ENCODE measurements at regions not wholly inside any gene's neighbourhood (a gene's known extent, or its start where the extent isn't known, plus 50 kb on each side); places are given as distances from the start of the nearest gene placed in this dataset.
"Not testable (repeated sequence)": the region's sequence is repeated elsewhere in the genome, so short reads cannot be mapped to it uniquely, and the experiment has no call there.

DNA sequence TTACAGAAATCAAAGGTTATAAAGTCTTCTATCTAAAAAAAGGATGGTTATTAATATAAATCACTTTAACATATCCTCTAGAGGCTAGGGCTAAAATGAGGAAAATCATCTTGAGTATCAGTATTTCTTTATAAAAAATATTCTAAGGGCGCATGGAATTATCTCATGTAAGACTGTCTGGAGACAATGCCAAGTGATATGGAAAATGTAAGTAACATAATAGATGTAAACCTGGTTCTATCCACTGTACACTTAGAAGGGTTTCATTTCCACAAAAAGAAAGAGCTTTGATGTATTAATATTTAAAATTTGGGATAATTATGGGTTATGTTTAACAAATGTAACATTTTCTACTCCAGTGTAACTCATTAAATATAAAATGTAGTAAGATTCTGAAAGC lies 95.9 kb upstream of the DPH5 start:
- in situ Hi-C loops (cut with MboI; ENCODE audit: low sequenced_read_pairs in 4 of 4), result no loop called here
- H3K4me3 ChIP-seq, result no peak overlapping the region

DNA sequence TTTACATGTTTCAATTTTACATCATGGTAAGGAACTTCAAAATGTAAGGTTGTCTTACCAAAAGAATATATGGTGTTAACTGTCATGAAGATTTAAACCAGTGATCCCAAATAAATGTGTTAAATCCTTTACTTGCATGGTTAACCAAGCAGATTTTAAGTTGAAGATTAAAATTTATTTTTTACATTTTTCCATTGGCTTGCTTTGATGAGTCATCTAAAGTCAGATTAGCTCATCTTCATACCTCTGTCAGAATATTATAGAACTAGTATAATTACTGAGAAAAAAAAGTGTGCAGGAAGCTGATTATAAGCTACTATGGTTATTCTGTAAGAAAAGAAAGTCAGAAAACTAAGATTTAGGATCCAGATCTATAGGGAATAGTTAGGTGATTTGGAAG lies 95.3 kb upstream of the DPH5 start:
- TF ChIP-seq POLR2A (IDR thresholded peaks at IDR 0.05) (no peak), CTCF (IDR thresholded peaks at IDR 0.05 in 4 of 5, conservative IDR thresholded peaks at IDR 0.05 in 1 of 5) (no peak)
- no peak overlapping the region for H3K27ac ChIP-seq
- no peaks in the 10 kb centered on the region for H3K36me3 ChIP-seq
- no peaks in the 10 kb centered on the region for H3K9me3 ChIP-seq
- no peak overlapping the region for H3K4me3 ChIP-seq
- in situ Hi-C loops (cut with MboI; ENCODE audit: low sequenced_read_pairs in 4 of 4), result no loop called here
- H3K4me1 ChIP-seq, result no peaks in the 10 kb centered on the region
- DNase-seq (no peak), ATAC-seq (no peak)
- intact Hi-C loops (cut with DNase I; ENCODE audit: low total_unique reads), result no loop called here
- no peaks in the 10 kb centered on the region for H3K27me3 ChIP-seq

More for the DNA sequence above, 95.9 kb upstream of the DPH5 start:
- no peak for ATAC-seq
- Histone ChIP-seq H3K9me3 (no peaks in the 10 kb centered on the region), H3K27ac (no peak overlapping the region), H3K27me3 (no peaks in the 10 kb centered on the region), H3K36me3 (no peaks in the 10 kb centered on the region), H3K4me1 (no peaks in the 10 kb centered on the region)
- intact Hi-C loops (cut with DNase I; ENCODE audit: low total_unique reads), result no loop called here
- no peak for TF ChIP-seq POLR2A (IDR thresholded peaks at IDR 0.05)
- TF ChIP-seq CTCF (IDR thresholded peaks at IDR 0.05 in 4 of 5, conservative IDR thresholded peaks at IDR 0.05 in 1 of 5), result no peak
- no peak for DNase-seq

- ATAC-seq, result no peak
These were observed 93.7 kb upstream of the DPH5 start for GRCh38 chr1:101119289-101119688.

GRCh38 chr1:101116006-101116405 lies 90.4 kb upstream of the DPH5 start:
- ATAC-seq (no peak), DNase-seq (no peak)
- in situ Hi-C loops (cut with MboI; ENCODE audit: low sequenced_read_pairs in 4 of 4), result no loop called here
- TF ChIP-seq POLR2A (IDR thresholded peaks at IDR 0.05) (no peak), CTCF (IDR thresholded peaks at IDR 0.05 in 4 of 5, conservative IDR thresholded peaks at IDR 0.05 in 1 of 5) (no peak)
- H3K27me3 ChIP-seq, result no peaks in the 10 kb centered on the region
- H3K4me1 ChIP-seq, result peaks cover 11 to 12% of the 10 kb centered on the region in 2 donors
- no peak overlapping the region for H3K4me3 ChIP-seq
- H3K36me3 ChIP-seq, result no peaks in the 10 kb centered on the region
- no peak overlapping the region for H3K27ac ChIP-seq
- no peaks in the 10 kb centered on the region for H3K9me3 ChIP-seq
- intact Hi-C loops (cut with DNase I; ENCODE audit: low total_unique reads), result no loop called here

More at GRCh38 chr1:101119289-101119688, 93.7 kb upstream of the DPH5 start:
- H3K4me1 ChIP-seq, result no peaks in the 10 kb centered on the region
- H3K27ac ChIP-seq, result no peak overlapping the region
- TF ChIP-seq POLR2A (IDR thresholded peaks at IDR 0.05) (no peak), CTCF (IDR thresholded peaks at IDR 0.05 in 4 of 5, conservative IDR thresholded peaks at IDR 0.05 in 1 of 5) (no peak)
- H3K9me3 ChIP-seq, result no peaks in the 10 kb centered on the region
- no peaks in the 10 kb centered on the region for H3K27me3 ChIP-seq
- intact Hi-C loops (cut with DNase I; ENCODE audit: low total_unique reads), result no loop called here
- H3K4me3 ChIP-seq, result no peak overlapping the region
- no peaks in the 10 kb centered on the region for H3K36me3 ChIP-seq
- DNase-seq, result no peak
- in situ Hi-C loops (cut with MboI; ENCODE audit: low sequenced_read_pairs in 4 of 4), result no loop called here

DNA sequence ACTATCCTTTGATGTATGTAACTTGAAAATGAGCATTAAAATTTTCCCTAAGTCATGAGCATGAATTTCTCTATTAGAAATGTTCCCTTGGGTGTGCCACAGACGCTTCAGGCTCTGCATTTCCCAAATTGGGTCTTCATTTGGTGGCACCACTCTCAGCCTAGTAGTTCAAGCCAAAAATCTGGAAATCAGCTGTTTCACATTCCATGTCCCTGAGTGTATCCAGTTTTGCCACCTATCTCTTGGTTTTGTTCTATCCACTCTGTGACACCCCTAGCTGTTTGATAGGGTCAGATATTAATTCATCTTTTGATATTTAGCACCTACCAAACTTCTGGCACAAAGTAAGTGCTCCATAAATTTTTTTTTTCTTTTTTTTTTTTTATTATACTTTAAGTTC lies 89.5 kb upstream of the DPH5 start:
- Histone ChIP-seq H3K27me3 (no peaks in the 10 kb centered on the region), H3K36me3 (no peaks in the 10 kb centered on the region), H3K4me1 (peaks cover 11 to 12% of the 10 kb centered on the region in 2 donors), H3K9me3 (no peaks in the 10 kb centered on the region), H3K4me3 (no peak overlapping the region), H3K27ac (no peak overlapping the region)
- intact Hi-C loops (cut with DNase I; ENCODE audit: low total_unique reads), result no loop called here
- no peak for ATAC-seq
- no peak for DNase-seq
- in situ Hi-C loops (cut with MboI; ENCODE audit: low sequenced_read_pairs in 4 of 4), result no loop called here
- TF ChIP-seq CTCF (IDR thresholded peaks at IDR 0.05 in 4 of 5, conservative IDR thresholded peaks at IDR 0.05 in 1 of 5) (no peak), POLR2A (IDR thresholded peaks at IDR 0.05) (no peak)

- ATAC-seq; H3K27ac ChIP-seq; H3K27me3 ChIP-seq; H3K36me3 ChIP-seq; intact Hi-C loops (cut with DNase I; ENCODE audit: low total_unique reads); in situ Hi-C loops (cut with MboI; ENCODE audit: low sequenced_read_pairs in 4 of 4); H3K4me3 ChIP-seq; DNase-seq; H3K9me3 ChIP-seq: not testable (repeated sequence)
- H3K4me1 ChIP-seq, result peaks cover 11 to 12% of the 10 kb centered on the region in 2 donors
These were observed 88.5 kb upstream of the DPH5 start for GRCh38 chr1:101114128-101114527.
